AG04450 (cell line): ENCODE measurements at regions not wholly inside any gene's neighbourhood (a gene's known extent, or its start where the extent isn't known, plus 50 kb on each side); places are given as distances from the start of the nearest gene placed in this dataset.

Experiments used
- CTCF ChIA-PET: fragments of 300-600, 350-600 bp; formaldehyde crosslinking; extraction: SDS; loops from one replicate; lab custom pipeline; 2022; ENCODE audit warnings: antibody characterized with exemption, inconsistent platforms; lab: Charles Lee
- POLR2A ChIA-PET: fragments of 350-600 bp; formaldehyde crosslinking; extraction: SDS; loops from one replicate; lab custom pipeline; 2021; ENCODE audit warnings: antibody characterized with exemption, inconsistent platforms; lab: Yijun Ruan, JAX
- DNase-seq: peaks from one replicate; pipeline ENCODE4 v3.0.0-alpha.2; 2011; ENCODE audit warnings: low read depth, low spot score
- H3K27ac ChIP-seq: one replicate; pipeline ENCODE4 v1.5.1; 2012; ENCODE audit warnings: low read depth, low read length, control low read depth
- H3K27me3 ChIP-seq: one replicate; pipeline ENCODE4 v1.6.0; 2012; ENCODE audit warnings: low read length; ENCODE audit not compliant: control insufficient read depth, insufficient read depth
- H3K4me3 ChIP-seq: 2 replicates; pipeline ENCODE4 v1.5.1; 2011; ENCODE audit warnings: mild to moderate bottlenecking, low read depth, low read length, control low read depth
- H3K9me3 ChIP-seq: 2 replicates; pipeline ENCODE4 v1.5.1; 2012; ENCODE audit warnings: low read length; ENCODE audit not compliant: control insufficient read depth, insufficient read depth
- TF ChIP-seq, protein P1 (sequence below): IDR thresholded peaks from 2 replicates; pipeline ENCODE4 v1.5.1; 2011; ENCODE audit warnings: low read depth, low read length, control low read depth, inconsistent platforms

DNA sequence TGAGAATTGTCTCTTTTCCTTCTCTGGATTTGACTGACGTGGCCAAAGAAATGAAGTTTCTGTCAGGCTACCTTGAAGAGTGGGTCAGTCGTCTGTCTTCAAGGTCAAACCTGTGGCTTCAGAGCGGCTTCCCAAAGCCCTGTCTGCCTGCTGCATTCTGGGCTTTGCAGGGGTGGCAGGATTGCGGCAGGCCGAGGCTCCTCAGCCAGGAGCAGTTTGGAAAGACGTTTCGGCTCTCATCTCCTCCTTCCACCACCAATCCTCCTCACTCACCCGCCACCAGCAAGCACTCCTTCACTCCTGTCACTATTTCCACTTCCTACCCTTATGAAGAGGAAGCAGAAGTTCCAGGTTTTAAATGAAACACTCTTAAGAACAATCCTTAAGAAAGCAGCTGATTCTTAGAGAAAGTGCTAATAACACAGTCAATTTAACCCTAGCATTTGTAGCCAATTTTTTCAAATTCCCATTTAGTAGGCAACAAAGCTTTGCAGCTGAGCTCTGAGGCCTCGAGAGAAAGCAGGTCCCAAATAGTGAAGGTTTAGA lies 351.7 kb downstream of the ZNF608 start:
- Histone ChIP-seq H3K9me3 (no peaks in the 10 kb centered on the region), H3K27ac (no peak overlapping the region), H3K27me3 (no peaks in the 10 kb centered on the region), H3K4me3 (no peak overlapping the region)
- TF ChIP-seq, protein P1, sequence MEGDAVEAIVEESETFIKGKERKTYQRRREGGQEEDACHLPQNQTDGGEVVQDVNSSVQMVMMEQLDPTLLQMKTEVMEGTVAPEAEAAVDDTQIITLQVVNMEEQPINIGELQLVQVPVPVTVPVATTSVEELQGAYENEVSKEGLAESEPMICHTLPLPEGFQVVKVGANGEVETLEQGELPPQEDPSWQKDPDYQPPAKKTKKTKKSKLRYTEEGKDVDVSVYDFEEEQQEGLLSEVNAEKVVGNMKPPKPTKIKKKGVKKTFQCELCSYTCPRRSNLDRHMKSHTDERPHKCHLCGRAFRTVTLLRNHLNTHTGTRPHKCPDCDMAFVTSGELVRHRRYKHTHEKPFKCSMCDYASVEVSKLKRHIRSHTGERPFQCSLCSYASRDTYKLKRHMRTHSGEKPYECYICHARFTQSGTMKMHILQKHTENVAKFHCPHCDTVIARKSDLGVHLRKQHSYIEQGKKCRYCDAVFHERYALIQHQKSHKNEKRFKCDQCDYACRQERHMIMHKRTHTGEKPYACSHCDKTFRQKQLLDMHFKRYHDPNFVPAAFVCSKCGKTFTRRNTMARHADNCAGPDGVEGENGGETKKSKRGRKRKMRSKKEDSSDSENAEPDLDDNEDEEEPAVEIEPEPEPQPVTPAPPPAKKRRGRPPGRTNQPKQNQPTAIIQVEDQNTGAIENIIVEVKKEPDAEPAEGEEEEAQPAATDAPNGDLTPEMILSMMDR = no peak
- no peak for DNase-seq
- ChIA-PET CTCF (no interaction called here), POLR2A (no interaction called here)

DNA sequence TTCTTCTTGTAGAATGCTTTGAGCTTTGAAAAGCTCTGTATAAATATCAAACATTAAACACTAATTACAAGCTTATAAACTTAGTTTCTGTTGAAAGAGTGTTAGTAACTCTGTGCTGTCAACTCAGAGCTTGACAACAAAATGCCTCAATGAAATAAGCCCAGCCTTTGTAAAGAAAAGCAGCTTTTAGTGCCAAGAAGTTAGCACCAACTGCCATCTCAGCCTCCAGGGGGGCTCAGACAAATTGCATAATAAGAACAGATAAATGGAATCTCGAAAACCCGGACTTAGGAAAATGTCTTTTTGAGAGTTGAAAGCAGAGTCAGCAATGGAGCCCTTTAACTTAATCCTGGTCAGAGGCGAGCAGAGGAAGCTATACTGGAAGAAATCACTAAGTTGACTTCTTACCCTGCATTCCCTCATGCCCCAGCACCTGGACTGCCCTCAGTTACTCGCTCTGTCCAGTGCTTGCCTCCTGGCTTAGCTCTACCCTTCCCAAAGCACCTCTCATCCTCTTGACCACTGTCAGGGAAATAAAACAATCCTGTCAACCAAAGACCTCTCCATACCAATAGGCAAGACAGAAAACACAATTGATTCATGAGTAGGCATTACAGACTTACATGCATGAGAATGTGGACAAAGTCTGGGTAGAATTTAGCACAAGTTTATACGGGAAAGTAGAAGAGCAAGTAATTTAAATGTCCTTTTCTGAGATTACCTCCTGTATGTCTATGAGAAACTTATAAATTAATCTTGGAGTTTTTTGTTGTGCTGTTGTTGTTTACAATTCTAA lies 352.7 kb downstream of the ZNF608 start:
- H3K27me3 ChIP-seq = no peaks in the 10 kb centered on the region
- POLR2A ChIA-PET = no interaction called here
- no peak overlapping the region for H3K4me3 ChIP-seq
- CTCF ChIA-PET = no interaction called here
- H3K27ac ChIP-seq = no peak overlapping the region
- TF ChIP-seq, protein P1 = no peak
- no peak for DNase-seq
- H3K9me3 ChIP-seq = no peaks in the 10 kb centered on the region

- TF ChIP-seq, protein P1 = no peak
- H3K4me3 ChIP-seq = no peak overlapping the region
- ChIA-PET CTCF (interaction anchor here (0.6 kb wide), 1 partner anchor 186 kb away, joined by 5 read pairs; no protein-coding TSS in a partner anchor), POLR2A (no interaction called here)
- H3K27me3 ChIP-seq = no peaks in the 10 kb centered on the region
- H3K9me3 ChIP-seq = peaks cover 4% of the 10 kb centered on the region; the same call in 1 of the 2 replicates
- no peak overlapping the region for H3K27ac ChIP-seq
- no peak for DNase-seq
Measured at GRCh38 chr5:124383693-124384092, 362.7 kb downstream of the ZNF608 start.

DNA sequence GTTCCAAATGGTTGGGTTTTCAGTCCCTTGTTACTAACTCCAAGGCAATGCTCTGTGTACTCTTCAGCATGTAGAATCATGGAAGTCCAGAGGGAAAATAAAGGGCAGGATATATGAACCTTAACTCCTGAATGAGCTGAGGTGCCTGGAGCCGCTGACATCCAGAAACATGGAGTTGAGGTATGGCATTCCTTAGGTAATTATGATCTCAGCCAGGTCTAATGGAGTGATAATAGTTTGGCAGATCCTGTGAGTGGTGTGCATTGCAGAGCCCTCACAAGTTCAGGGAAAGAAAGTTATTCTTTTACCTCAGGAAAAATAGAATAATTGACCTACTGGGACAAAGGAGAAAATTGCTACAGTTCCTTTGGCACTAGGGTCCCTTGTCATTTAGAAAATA lies 369.1 kb downstream of the ZNF608 start:
- Histone ChIP-seq H3K27ac (no peak overlapping the region), H3K27me3 (no peaks in the 10 kb centered on the region), H3K9me3 (no peaks in the 10 kb centered on the region; the same call in 1 of the 2 replicates), H3K4me3 (no peak overlapping the region)
- TF ChIP-seq, protein P1 = no peak
- ChIA-PET POLR2A (no interaction called here), CTCF (no interaction called here)
- DNase-seq = no peak

DNA sequence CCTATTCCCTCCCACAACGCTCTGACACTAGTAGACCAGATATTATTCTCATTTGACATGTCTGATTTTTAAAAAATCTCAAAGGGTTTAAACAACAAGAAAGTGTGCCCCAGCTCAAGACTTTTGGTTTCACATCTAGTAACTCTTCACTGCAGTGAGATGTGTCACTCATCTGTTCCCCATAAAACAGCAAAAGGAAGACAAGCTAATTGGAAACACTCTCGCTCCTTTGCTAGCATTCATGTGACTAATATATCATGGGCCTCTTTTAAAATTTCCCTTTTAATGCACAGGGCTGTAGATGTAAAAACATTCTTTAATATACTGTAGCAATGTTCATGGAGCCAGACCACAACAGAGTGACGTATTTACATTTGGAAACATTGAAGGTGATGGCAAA lies 372.6 kb downstream of the ZNF608 start:
- Histone ChIP-seq H3K4me3 (no peak overlapping the region), H3K27ac (no peak overlapping the region), H3K9me3 (no peaks in the 10 kb centered on the region), H3K27me3 (no peaks in the 10 kb centered on the region)
- ChIA-PET CTCF (no interaction called here), POLR2A (no interaction called here)
- TF ChIP-seq, protein P1 = no peak
- no peak for DNase-seq
